Myocyte (in vitro differentiated cells): ENCODE measurements at regions not wholly inside any gene's neighbourhood (a gene's known extent, or its start where the extent isn't known, plus 50 kb on each side); places are given as distances from the start of the nearest gene placed in this dataset.

Experiments used
- DNase-seq: peaks from one replicate; pipeline ENCODE4 v3.0.0-alpha.2; 2012; ENCODE audit warnings: low read depth

DNA sequence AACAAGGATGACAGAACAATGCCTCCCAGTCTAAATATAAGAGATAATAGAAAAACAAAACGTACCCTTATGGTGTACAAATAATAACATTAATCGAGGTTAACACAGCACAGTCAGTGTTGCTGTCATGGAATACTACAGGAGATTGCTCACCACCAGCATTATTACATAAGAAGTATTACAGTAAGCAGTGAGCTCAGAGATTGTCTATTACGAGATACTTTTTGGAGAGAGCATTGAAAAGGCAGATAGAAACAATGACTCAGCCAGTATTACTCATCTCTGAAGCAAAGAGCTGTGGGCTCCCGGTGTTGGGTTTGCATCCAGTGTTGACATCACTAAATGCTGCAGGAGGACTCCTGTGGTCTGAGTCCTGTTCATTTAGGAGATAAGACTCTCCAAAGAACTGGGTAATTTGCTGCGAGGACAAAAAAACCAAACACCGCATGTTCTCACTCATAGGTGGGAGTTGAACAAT, 191.9 kb upstream of the SEMA6A start:
- peak; percentile 3 for DNase-seq

- no peak for DNase-seq
These were observed 190.8 kb upstream of the SEMA6A start for GRCh38 chr5:116765441-116765840.

- DNase-seq, result no peak
These were observed 190.3 kb upstream of the SEMA6A start for GRCh38 chr5:116764941-116765340.

- no peak for DNase-seq
These were observed 189.6 kb upstream of the SEMA6A start for GRCh38 chr5:116763987-116764866.

GRCh38 chr5:116759860-116760640, 185.4 kb upstream of the SEMA6A start:
- DNase-seq, result no peak

DNA sequence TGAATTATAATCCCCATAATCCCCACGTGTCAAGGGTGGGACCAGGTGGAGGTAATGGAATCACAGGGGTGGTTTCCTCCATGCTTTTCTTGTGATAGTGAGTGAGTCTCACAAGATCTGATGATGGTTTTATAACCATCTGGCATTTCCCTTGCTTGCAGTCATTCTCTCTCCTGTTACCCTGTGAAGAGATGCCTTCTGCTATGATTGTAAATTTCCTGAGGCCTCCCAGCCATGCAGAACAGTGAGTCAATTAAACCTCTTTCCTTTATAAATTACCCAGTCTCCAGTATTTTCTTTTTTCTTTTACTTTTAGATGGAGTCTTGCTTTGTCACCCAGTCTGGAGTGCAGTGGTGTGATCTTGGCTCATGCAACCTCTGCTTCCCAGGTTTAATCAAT, 182.7 kb upstream of the SEMA6A start:
- DNase-seq, result no peak

DNA sequence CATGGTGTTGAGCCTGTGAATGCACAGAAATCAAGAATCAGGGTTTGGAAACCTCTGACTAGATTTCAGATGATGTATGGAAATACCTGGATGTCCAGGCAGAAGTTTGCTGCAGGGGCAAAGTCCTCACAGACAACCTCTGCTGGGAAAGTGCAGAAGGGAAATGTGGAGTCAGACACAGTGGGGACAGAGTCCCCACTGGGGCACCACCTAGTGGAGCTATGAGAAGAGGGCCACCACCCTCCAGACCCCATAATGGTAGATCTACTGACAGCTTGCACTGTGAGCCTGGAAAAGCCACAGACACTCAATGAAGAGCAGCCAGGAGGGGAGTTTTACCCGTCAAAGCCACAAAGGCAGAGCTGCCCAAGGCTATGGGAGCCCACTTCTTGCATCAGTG, 181.9 kb upstream of the SEMA6A start:
- no peak for DNase-seq

DNA sequence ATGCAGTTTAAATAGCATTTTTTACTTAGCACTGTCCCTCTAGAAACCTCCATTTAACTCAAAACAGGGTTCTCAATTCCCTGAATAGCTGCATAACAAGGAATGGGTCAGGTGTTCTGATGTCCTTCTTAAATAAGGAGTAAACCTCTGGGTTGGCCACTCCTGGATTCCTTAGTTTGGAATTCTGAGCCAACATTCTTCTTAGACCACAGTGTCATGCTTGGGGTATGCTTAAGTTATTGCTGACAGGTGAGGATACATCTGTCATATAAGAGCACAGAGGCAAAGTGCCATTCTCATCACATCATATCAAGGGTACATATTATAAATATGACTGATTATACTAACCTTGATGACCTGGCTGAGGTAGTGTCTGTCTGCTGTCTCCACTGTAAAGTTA, 179.9 kb upstream of the SEMA6A start:
- DNase-seq, result peak; percentile 45

GRCh38 chr5:116751684-116752083, 177.1 kb upstream of the SEMA6A start:
- DNase-seq, result no peak

DNA sequence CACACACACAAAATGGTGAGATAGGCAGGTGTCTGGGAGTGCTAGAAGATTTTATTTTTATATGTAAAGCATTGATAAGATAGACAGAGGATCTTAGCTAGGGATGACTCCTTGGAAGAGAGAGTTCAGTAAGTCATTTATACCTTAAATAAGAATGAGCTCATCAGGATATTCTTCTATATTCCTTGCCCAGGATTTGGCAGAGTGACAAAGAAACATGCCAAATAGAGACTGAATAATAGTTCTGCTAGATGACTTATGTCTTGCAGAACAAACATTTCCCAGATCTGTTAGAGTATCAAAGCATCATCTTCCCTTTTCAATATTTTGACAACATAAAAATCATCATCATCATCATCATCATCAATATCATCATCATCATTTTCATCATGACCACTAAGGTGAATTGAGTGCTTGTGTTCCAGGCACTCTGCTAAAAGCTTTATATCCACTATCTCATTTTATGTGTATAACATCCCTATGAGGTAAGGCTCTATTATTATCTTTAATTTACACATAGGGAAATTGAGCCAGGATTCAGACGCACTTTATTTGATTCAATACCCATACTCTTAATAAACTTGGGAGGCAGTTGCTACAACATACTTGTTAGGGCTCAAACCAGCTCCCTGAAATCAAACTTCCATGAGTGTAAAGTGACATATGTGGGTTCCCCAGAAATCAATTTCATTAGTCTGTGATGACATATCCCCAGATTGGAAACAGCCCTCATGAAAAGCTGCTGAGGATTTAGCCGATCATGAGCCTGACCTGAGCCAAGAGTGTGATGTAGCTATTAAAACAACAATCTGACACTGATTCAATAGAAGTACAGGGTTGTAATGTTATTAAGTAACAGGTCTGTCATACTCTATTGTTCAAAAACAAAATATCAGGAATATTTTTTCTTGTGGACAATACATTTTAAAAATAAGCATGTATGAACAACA, 176.3 kb upstream of the SEMA6A start:
- DNase-seq, result no peak

- no peak for DNase-seq
These were observed 173.3 kb upstream of the SEMA6A start for GRCh38 chr5:116747881-116748280.

DNA sequence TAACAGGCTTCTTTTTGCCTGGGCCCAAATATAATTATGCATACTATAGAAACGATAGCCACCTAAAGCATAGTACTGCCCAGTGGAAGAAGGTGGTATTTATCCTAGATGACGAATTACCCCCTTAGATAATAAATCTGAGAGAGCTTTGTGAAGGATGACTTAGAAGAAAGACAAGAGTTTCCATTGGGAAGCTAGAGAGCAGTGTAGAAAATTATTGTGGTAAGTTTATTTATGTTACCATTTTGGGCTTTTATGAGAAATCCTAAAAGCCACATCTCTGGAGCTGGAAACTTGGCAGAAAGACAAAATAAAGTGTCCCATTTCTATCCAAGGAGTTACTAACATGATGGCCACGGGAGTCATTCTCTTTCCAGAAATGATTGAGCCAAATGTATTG, 172.0 kb upstream of the SEMA6A start:
- DNase-seq, result no peak

DNA sequence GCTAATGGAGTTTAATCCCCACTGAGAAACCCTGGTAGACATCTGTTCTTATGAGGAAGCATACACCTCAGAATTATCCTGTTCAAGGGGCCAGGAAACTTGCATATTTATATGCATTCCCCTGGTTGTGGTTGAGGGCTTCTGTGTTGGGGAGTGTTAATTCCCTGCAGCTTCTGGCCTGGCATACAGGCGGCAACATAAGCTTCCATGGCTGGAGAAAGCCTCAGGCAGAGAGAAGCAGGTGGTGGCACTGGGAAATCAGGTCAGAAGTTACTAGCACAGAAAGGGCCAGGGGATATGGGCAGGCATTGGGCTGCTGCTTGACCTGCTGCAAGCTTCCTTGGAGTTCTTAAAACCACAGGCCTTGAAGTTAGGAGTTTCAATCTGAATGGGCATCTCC, 166.1 kb upstream of the SEMA6A start:
- DNase-seq, result no peak

DNA sequence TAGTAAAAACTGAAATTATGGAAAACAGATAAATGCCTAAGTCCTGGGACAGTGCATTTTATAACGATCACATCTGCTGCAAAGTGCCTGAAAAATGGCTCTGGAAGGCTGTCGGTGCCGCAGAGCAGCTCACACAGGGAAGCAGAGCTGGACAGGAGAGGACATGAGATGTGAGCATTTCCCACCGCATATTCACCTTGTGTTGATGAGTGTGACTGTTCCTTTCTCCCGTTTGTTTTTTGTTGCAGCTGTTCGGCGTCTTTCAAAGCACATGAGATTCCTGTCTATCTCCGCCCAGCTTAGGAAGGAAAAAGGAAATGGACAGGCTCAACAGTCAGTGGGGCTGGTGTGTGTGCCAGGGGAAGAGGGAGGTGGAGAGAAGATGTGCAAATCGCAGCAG, 164.9 kb upstream of the SEMA6A start:
- DNase-seq, result peak; percentile 37

DNA sequence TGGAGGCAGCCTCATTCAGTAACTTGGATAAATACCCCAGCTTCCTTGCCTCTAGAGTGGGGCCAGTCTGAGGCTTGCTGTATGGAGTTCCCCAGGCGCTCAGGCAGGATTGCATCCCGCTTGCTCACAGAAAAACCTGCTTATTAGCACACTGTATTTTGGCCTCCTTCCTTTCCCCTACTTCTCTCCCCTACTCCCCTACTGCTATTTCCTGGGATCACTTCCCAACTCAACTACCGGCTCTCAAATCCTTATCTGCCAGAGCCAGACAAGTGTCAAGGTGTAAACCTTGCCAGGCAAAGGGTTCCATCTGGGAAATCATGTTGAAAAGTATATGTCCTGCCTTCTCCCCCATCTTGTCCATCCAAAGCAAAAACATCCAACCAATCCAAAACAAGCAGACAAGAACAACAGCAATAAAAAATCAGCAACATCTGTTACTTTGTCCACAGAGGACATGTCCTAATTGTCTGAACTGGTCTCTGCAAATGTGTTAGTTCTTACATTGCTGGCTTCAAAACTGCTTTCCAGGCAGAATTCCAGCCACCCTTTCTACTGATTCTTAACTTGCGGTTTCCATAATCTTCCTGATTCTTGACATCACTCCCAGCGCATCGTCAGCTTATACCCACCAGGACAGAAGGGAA, 164.1 kb upstream of the SEMA6A start:
- DNase-seq, result no peak

DNA sequence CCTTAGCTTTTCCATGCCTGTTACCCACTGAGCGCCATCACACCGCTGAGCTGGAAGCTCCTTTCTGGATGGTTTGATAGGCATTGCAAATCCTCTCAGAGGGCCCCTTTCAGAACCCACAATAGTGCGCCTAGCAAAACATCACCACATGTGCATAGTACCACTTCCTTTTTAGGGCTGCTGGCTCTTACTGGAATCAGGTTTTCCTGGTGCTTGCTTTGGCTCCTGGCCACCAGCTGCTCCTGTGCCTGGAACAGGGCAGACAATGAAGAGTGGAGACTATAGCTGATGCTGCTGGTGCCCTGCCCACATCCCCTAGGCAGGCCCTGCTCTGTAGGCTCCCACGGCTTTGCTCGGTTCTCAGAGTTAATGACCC, 163.6 kb upstream of the SEMA6A start:
- DNase-seq, result no peak

DNA sequence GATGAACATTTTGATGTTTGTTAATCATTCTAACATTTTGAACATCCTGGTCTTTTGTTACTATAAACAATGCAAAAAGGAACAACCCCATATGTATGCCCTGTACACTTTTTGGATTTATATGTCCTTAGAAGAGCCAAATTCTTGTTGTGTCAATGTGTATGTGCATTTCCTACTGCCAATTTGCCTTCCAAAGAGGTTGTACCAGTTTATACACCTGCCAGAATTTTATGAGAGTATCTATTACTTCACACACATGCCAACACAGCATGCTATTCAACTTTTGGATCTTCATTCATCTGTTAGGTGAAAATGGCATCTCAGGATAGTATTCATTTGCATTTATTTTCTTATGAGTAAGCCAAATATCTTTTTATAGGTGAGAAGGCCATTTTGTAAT, 162.0 kb upstream of the SEMA6A start:
- DNase-seq, result no peak

DNA sequence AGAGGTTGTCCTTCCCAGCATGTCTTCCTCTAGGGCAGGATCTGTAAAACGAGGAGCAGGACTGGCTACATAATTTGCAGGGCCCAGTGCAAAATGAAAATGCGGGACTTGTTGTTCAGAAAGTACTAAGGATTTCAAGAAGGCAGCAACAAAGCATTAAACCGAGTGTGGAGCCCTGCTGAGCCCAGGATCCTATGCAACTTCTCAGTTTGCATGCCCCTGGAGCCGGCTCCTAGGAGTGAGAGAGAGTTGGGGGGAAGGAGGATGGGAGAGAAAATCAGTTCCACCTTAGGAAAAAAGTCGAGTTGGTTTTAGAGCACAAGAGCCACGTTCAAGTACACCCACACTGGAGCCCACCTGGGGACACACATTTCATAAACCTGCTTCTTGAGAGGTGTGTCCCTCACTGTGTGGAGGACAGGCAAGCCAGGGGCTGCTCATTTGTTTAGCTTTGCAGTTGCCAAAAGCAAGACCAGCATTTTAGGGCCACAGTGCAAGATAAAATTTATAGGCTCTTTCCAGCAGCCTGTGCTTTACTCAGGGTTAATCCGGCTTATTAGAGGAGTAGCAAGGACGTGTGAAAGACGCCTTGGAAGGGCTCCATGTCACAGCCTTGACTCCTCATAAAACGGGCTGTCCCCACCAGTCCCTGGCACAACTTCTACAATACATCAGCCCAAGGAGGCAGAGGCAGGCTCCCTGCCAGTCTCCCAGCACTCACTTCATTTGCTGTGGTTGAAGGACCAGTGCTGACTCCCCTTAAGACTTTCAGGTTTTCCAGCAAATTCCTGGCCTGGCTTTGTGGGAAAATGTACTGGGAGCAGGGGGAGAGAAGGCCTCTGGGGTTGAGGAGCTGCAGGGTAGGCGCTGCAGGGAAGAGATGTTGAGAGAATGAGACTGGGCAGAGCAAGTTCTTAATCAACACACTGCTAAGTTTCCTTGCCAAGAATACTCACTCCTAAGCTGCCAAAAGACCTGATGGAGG, 159.7 kb upstream of the SEMA6A start:
- DNase-seq, result no peak

DNA sequence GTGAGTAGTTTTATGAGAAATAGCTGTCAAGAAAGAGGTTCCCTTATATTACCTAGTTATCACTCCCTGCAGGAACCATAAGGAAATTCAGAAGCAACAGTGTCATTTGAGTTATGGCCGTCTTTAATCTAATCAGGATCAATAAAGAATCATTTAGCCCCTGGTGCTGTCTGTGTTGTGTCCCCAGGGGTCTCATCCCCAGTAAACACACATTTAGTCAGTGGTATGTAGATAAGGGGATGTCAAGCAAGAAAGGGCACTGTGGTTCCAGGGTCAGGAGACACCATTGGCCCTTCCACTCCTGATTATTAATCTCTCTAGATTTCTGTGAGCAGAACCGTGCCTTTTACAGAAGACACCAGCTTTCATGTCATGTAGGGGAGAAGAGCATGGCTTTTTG, 158.0 kb upstream of the SEMA6A start:
- DNase-seq, result no peak

GRCh38 chr5:116731432-116731831, 156.8 kb upstream of the SEMA6A start:
- no peak for DNase-seq
